GM12872 (cell line): ENCODE measurements at regions not wholly inside any gene's neighbourhood (a gene's known extent, or its start where the extent isn't known, plus 50 kb on each side); places are given as distances from the start of the nearest gene placed in this dataset.

Experiments
- TF ChIP-seq, protein P1 (sequence below): IDR thresholded peaks from 3 replicates; pipeline ENCODE4 v1.5.1; 2011; ENCODE audit warnings: low read depth, mild to moderate bottlenecking, low read length, moderate library complexity; ENCODE audit not compliant: insufficient read depth

- TF ChIP-seq, protein P1, sequence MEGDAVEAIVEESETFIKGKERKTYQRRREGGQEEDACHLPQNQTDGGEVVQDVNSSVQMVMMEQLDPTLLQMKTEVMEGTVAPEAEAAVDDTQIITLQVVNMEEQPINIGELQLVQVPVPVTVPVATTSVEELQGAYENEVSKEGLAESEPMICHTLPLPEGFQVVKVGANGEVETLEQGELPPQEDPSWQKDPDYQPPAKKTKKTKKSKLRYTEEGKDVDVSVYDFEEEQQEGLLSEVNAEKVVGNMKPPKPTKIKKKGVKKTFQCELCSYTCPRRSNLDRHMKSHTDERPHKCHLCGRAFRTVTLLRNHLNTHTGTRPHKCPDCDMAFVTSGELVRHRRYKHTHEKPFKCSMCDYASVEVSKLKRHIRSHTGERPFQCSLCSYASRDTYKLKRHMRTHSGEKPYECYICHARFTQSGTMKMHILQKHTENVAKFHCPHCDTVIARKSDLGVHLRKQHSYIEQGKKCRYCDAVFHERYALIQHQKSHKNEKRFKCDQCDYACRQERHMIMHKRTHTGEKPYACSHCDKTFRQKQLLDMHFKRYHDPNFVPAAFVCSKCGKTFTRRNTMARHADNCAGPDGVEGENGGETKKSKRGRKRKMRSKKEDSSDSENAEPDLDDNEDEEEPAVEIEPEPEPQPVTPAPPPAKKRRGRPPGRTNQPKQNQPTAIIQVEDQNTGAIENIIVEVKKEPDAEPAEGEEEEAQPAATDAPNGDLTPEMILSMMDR, result no peak
Observed at GRCh38 chrX:43002526-43003203, 224.7 kb upstream of the PPP1R2C start.

- TF ChIP-seq, protein P1, result no peak
Observed at GRCh38 chrX:43003204-43003565, 225.2 kb upstream of the PPP1R2C start.

DNA sequence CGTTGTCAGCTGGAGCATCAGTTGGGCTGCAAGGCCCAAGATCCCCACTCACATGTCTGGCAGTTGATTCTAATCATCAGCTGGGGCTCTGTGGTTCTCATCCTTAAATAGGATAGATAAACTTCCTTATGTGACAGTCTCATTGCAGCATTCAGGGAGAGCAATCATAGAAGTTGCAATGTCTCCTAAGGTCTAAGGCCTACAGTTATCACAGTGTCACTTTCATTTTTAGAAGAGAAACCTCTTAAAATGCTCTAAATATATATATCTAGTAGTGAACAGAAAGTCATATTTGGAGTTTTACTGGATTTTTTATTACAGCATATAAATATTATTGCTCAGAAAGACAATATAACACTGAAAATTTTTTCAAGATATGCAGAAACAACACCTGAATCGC is 226.0 kb upstream of the PPP1R2C start:
- TF ChIP-seq, protein P1, result no peak

DNA sequence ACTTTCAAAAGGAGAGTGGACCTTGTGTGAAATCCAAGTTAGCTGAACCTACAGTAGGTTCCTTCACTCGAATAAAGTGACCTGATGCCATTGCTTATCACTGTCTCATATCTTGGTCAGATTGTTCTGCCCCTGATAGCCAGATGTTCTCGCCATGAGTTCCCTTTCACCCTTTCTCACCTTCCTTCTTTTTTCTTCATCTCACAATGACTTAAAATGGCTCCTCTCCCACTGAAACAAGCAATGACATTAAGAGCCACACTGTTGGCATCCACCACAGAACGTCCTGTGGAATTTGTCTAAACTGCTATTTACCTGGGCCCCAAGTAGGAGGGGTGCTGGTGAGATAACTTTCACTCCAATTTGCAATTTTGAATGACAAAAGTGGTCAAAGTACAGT is 227.6 kb upstream of the PPP1R2C start:
- TF ChIP-seq, protein P1, result no peak

DNA sequence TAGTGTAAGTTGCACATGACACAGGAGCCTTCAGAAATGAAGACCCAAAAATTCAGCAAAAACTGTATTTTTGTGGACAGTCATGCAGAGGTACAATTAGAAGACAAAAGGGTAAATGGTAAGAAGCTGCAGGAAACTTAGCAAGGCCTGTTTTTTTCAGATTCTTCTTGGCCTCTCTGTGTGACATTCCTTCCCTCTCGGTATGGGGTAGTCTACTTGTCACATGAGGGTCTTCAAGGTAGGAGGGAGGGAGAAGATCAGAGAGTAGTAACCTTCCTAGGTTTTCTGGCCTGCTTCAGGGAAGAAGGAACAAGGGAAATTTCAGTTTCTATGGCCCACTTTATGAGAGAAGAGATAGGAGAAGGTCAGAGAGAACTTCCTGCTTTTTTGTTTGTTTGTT is 230.4 kb upstream of the PPP1R2C start:
- TF ChIP-seq, protein P1, result no peak

- TF ChIP-seq, protein P1, result no peak
Observed at GRCh38 chrX:43016021-43016420, 238.1 kb upstream of the PPP1R2C start.

GRCh38 chrX:43018031-43018430 is 240.1 kb upstream of the PPP1R2C start:
- TF ChIP-seq, protein P1, result no peak

DNA sequence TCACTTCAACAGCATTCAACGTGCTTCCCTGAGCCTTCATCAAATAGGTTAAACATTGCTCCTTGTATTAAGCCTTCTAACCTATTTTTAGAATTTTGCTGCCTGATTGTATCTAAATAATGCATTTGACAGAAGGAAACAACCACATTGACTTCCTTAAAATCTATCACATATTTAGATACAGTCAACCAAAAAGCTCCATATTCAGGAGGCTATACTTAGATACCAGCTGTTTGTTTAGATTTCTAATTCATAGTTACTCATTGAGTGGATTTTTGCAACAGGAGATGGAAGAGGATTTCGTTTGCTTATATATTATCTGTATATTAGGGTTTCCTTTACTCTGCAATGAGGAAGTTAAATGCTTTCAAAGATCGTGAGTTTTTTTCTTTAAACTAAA is 241.1 kb upstream of the PPP1R2C start:
- TF ChIP-seq, protein P1, result no peak
